GM19043 (cell line): ENCODE measurements at regions not wholly inside any gene's neighbourhood (a gene's known extent, or its start where the extent isn't known, plus 50 kb on each side); places are given as distances from the start of the nearest gene placed in this dataset.

Experiments
- ATAC-seq: cut with Tn5 transposase; IDR thresholded peaks from one replicate; pipeline ENCODE4 v1.9.1; 2021; ENCODE audit warnings: low read depth; ENCODE audit not compliant: unreplicated experiment

DNA sequence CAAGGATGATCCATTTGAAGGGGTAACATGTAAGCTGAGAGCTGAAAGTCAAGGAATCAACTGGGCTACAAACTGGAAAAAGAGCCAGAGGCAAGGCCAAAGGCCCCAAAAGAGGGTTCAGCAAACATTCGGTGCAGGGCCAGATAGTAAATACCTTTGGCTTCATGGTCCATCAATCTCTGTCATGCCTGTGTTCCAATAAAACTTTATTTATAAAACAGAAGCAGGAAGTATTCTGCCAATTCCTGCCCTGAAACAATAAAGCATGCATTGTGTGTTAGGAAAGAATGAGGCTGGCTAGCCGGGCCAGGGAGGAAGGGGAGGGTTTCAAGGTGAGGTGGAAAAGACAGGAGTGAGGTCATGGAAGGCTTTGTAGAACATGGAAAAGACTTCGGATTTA is 107.1 kb downstream of the LBH start:
- no peak for ATAC-seq

GRCh38 chr2:30339071-30339470 is 107.7 kb downstream of the LBH start:
- ATAC-seq, result no peak

DNA sequence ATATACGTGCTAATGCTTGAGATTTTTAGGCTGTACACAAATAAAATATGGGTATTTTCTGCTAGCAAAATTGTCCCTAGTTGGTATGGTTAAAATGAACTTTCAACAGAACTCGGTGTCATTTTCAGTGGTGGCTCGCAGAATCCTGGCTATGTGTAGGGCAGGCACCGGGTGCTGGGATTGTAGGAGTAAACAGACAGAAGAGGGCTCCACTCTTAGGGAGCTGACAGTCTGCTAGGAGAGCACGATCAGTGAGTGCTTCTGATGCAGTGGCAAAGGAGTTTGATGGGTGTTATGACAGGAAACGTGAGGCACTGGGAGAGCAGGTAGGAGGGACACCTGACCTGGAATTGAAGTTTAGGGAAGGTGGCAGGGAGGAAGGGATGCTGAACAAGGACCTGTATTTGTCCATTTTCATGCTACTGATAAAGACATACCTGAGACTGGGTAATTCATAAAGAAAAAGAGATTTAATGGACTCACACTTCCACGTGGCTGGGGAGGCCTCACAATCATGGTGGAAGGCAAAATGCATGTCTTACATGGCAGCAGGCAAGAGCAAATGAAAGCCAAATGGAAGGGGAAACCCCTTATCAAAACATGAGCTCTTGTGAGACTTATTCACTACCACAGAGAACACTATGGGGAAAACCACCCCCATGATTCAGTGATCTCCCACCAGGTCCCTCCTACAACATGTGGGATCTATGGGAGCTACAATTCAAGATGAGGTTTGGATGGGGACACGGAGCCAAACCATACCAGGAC is 105.4 kb upstream of the LCLAT1 start:
- ATAC-seq, result no peak

- no peak for ATAC-seq
Measured at GRCh38 chr2:30346471-30347169, 100.4 kb upstream of the LCLAT1 start.

DNA sequence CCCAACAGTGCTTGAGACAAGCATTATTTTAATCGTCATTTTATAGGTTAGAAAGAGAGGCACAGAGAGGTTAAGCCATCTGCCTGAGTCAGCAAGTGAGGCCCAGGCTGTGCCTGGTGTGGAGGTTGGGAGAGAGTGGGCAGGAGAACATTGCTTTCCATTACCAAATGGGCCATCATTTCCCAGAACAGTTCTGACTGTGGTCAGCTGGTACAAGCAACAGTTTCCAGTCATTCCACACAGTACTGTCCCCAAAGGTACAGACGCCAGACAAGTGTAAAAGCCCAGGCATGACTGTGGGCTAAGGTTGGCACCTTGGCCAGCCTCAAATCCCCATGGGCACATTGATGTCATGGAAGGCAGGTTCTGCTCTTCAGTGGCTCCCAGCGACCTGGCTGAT is 98.2 kb upstream of the LCLAT1 start:
- no peak for ATAC-seq

- ATAC-seq, result no peak
Measured at GRCh38 chr2:30349691-30350090, 97.4 kb upstream of the LCLAT1 start.

GRCh38 chr2:30351116-30351515 is 95.9 kb upstream of the LCLAT1 start:
- no peak for ATAC-seq

DNA sequence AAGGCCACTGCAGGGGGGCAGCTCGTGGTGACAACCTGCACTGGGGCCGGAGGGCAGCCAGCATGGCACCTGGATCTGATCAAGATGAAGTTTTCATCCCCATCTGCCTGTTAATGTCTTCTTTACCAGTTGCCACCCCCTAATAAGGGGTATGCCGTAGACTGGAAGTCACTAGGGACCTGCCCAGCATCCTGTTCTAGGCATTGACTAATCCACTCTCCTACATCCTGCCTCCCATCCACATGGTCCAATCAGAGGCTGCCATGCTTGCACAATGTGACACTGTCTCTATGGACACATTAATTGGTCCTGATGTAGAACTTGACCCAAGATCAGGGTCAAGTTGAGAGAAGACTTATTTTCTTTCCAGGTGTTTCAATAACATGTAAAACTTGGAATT is 95.1 kb upstream of the LCLAT1 start:
- no peak for ATAC-seq

DNA sequence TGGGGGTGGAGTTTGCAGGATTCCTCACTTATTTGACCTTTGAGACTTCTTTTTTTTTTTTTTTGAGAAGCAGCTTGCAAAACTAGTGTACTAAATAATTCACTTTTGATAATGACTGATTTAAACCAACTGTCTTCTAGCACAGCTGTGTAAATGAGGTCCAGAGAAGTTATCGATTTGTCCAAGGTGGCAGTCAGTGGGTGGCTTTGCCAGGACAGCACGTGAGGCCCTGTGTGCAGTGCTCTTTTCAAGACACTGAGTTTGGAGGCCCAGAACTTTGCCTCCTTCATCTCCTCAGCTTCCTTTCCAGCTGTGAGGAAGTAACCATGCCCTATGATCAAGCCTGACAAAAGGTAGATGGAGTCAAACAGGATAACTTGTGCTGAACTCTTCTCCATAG is 92.9 kb upstream of the LCLAT1 start:
- ATAC-seq, result no peak

DNA sequence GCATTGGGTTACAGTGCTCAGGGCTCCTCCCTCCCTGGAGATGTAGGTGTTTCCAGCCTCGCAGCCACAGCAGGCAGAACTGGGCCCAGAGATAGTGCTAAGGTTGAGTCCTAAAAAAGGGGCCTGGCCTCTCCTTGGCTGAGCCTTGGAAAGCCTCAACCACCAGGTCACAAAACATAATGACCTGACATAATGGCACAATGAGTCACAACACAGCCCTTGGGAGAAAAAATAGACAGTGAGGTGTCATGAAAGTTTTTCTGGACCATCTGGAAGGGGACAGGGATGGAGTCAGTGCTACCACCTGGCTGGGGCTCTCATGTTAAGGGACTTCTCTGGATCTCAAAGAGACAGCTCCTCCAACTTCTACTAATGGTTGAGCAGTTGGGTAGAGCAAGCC is 92.4 kb upstream of the LCLAT1 start:
- ATAC-seq, result no peak

GRCh38 chr2:30355306-30355705 is 91.7 kb upstream of the LCLAT1 start:
- no peak for ATAC-seq

DNA sequence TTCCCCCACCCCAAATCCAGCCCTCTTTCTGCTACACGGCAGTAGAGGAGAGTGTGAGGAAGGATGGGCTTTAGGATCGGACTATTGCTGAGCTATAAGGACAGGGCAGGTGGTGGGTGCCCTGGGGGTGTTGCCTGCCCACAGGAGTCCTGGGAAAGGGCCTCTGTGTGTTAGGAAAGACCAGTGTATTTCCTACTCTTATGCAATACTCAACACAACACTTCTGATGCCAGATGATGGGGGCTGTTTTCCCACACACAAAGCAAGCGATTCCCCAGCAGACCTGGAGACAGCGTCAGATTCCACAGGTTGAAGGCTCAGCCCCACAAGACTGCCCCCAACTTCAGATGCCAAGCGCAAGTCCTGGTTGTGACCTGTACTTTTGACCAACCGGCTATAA is 91.0 kb upstream of the LCLAT1 start:
- no peak for ATAC-seq

GRCh38 chr2:30356776-30357175 is 90.3 kb upstream of the LCLAT1 start:
- no peak for ATAC-seq

GRCh38 chr2:30358351-30358750 is 88.7 kb upstream of the LCLAT1 start:
- no peak for ATAC-seq

DNA sequence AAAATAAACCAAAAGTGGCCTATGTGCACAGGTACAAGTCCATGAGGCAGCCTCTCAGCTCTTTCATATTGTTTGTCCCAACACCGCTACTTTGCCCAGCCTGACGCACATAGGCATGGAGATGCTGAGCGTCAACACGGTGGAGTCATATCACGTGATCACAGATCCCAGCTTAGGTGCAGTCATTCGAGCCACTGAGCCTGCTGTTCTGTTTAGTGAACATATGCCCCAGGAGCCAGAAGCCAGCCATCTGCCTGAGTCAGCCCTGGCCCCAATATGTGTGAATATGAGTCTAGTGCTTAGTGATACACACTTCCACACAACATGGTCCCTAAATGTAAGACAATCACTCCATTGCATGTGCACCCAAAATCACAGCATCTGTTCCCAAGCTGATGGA is 88.2 kb upstream of the LCLAT1 start:
- no peak for ATAC-seq

DNA sequence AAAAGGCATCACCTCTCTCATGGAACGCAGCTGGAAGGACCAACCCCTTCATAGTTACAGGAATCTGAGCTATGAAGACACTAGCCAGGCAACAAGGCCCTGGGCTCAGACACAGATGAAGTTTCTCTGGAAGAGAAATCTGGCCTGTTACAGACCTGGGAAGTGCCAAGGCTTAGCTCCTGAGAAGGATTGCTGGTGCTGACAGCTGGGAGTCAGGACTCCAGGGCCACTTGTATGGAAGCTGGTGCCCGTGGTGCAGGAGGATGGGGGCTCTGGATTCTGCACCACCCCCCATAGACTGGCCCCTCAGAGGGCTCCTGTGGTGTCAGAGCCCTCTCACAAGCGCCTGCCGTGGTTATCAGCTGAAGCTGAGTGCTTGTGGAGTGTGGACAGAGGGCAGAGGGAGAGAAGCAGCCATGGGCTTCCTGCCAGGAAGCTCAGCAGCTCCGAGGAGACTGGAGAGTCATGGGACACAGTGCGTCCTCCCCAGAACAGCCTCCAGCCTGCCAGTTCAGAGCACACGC is 87.3 kb upstream of the LCLAT1 start:
- no peak for ATAC-seq

GRCh38 chr2:30361751-30362394 is 85.2 kb upstream of the LCLAT1 start:
- no peak for ATAC-seq

- no peak for ATAC-seq
Measured at GRCh38 chr2:30362468-30363081, 84.5 kb upstream of the LCLAT1 start.

DNA sequence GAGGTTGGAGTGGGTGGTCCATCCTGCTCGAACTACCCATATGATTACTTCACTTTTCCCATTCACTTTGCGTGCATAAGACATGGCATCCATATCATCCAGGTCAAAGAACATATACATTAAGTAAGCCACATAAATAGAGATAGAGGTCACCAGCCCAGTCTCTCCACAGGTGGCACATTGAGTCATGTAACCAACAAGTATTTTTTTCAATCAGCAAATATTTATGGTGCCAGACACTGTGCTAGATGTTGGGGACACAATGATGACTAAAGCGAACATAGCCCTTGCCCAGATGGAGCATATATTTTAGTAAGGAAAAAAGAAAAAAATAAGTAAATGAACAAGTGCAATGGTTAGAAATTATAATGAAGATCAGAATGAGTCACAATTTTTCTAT is 83.6 kb upstream of the LCLAT1 start:
- ATAC-seq, result no peak

DNA sequence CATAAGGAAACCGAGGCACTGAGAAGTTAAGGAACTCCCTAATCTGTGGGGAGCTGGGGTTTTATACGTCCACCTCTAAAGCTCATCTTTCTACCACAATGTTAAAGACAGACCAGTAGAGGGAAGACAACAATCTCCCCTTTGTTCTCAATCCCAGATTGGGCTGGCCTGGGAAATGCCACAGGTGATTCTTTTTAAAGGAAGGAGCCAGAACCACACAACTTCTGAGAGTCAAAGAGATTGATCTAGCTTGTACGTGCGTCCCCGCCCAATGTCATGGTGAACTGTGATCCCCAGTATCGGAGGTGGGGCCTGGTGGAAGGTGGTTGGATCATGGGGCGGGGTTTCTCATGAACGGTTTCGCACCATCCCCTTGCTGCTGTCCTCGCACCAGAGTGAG is 81.8 kb upstream of the LCLAT1 start:
- ATAC-seq, result no peak

DNA sequence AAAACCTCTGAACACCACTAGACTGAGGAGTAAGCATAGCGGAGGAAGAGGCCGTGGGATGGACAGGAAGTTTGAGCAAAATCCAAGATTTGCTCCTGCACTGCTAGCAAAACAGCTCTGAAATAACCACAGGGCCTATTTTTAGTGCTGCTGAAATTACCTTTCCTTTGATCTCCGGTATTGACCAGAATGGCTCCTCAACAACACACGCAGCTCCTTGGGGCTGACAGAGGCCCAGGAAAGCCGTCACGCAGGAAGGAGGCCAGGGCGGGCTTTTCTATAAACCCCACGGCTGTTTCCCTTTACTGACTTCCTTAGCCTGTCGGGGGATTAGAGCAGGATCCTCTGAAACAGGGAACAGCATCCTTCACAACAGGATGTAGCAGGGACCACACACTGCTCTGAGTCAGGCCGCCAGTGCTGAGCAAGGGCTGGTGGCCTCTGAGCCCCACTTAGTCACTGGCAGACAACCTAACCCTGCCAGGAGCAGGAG is 80.8 kb upstream of the LCLAT1 start:
- no peak for ATAC-seq
